ENCODE measurements at regions not wholly inside any gene's neighbourhood (a gene's known extent, or its start where the extent isn't known, plus 50 kb on each side); places are given as distances from the start of the nearest gene placed in this dataset.

GRCh38 chr5:136729901-136730355 is 364.6 kb upstream of the TRPC7 start:
- TF ChIP-seq CTCF (IDR thresholded peaks at IDR 0.05; ENCODE audit: low read depth, low read length, poor library complexity, severe bottlenecking) (no peak), EZH2phosphoT487 (IDR thresholded peaks at IDR 0.05; ENCODE audit: borderline replicate concordance, low read length) (no peak)

Measured in DOHH2 (cell line).